Right lobe of liver (tissue), 6 donors: ENCODE measurements at regions not wholly inside any gene's neighbourhood (a gene's known extent, or its start where the extent isn't known, plus 50 kb on each side); places are given as distances from the start of the nearest gene placed in this dataset.
"Not testable (repeated sequence)": the region's sequence is repeated elsewhere in the genome, so short reads cannot be mapped to it uniquely, and the experiment has no call there.

ENCODE experiments used
- ATAC-seq, 4 donors: fragments of 200-7000 bp; cut with Tn5 transposase; one replicate each; pipeline ENCODE4 v1.9.1; 2020; ENCODE audit warnings: mild to moderate bottlenecking in 4 of 4, moderate library complexity in 4 of 4
- DNase-seq, 3 donors: peaks; one replicate each; pipeline ENCODE4 v3.0.0-alpha.2; 2020
- H3K27ac ChIP-seq, 3 donors: fragments of 200-600 bp; one replicate each; pipeline ENCODE4 v1.8.0; 2022
- H3K27me3 ChIP-seq, 2 donors: fragments of 200-600 bp; one replicate each; pipeline ENCODE4 v1.8.0; 2022
- H3K36me3 ChIP-seq, 4 donors: fragments of 200-600 bp; sonication (generic) in 1 of 4; one replicate each; pipeline versions ENCODE4 v1.5.1 to v1.8.0; 2017 to 2022; ENCODE audit warnings: control low read depth in 1 of 4
- H3K4me1 ChIP-seq, 4 donors: fragments of 200-600 bp; sonication (generic) in 1 of 4; one replicate each; pipeline versions ENCODE4 v1.5.1 to v1.8.0; 2017 to 2022; ENCODE audit warnings: control low read depth in 1 of 4
- H3K4me3 ChIP-seq, 3 donors: fragments of 200-600 bp; one replicate each; pipeline ENCODE4 v1.8.0; 2022
- H3K9me3 ChIP-seq, 4 donors: fragments of 200-600 bp; sonication (generic) in 1 of 4; one replicate each; pipeline versions ENCODE4 v1.5.1 to v1.8.0; 2017 to 2022; ENCODE audit warnings: control low read depth in 1 of 4
- POLR2A ChIP-seq: fragments of 450-650 bp; IDR thresholded peaks from one replicate; pipeline ENCODE4 v1.6.1; 2017; ENCODE audit warnings: antibody characterized with exemption, mild to moderate bottlenecking
- WGBS: methylation state at CpG from one replicate; pipeline ENCODE4 v1.1.6; 2018; ENCODE audit warnings: low coverage, low lambda C conversion rate; ENCODE audit not compliant: insufficient coverage; ENCODE audit errors: missing lambda C conversion rate; 5-methylcytosine and 5-hydroxymethylcytosine counted together
- intact Hi-C, 2 donors: fragments of 100-400 bp; cut with DNase I; formaldehyde crosslinking; loops; one replicate each; pipeline versions ENCODE4 v1.11.2 to v1.14.1; 2022
- TF ChIP-seq, protein P1 (sequence below), 4 donors: fragments of 200-600 bp in 3 of 4; fragments of 450-650 bp in 1 of 4; IDR thresholded peaks; one replicate each; pipeline versions ENCODE4 v1.5.1 to v1.8.0; 2016 to 2022; ENCODE audit warnings: antibody characterized with exemption in 4 of 4, mild to moderate bottlenecking in 2 of 4
- donor health status: DM: no; HTN: yes; CAD: no.
- donor health status: DM: no; HTN: no; CAD: no.
- donor health status: DM: no; HTN: no; CAD: no.
- donor health status: DM: no; HTN: yes; CAD: no.
- donor health status: DM: no; HTN: yes; CAD: no.

DNA sequence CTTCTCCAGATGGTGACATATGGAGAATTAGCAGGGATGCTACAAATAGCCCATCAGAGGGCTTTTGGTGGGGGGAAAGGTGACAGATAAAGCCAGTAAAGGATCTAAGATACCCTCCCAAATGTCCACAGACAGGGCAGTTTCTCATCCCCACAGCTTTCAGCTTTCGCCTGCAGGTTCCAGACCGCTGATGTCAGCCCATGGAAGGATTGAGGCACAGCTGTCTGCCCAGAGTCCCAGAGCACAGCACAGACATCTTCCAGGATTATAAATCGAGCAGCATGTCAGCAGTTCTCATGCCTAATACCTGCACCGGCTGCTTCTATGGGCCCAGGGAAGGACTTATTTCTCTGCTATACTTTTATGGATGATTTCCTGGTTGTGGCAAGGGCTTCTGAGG is 96.7 kb upstream of the MXRA5 start:
- no peaks in the 10 kb centered on the region for H3K9me3 ChIP-seq
- H3K27me3 ChIP-seq, result no peaks in the 10 kb centered on the region
- intact Hi-C loops, result no loop called here
- WGBS, result 8% methylated on average over 2 of the region's 4 CpGs
- H3K36me3 ChIP-seq, result no peaks in the 10 kb centered on the region
- DNase-seq (no peak), ATAC-seq (no peak)
- no peak overlapping the region for H3K4me3 ChIP-seq
- no peak for TF ChIP-seq POLR2A
- TF ChIP-seq, protein P1, sequence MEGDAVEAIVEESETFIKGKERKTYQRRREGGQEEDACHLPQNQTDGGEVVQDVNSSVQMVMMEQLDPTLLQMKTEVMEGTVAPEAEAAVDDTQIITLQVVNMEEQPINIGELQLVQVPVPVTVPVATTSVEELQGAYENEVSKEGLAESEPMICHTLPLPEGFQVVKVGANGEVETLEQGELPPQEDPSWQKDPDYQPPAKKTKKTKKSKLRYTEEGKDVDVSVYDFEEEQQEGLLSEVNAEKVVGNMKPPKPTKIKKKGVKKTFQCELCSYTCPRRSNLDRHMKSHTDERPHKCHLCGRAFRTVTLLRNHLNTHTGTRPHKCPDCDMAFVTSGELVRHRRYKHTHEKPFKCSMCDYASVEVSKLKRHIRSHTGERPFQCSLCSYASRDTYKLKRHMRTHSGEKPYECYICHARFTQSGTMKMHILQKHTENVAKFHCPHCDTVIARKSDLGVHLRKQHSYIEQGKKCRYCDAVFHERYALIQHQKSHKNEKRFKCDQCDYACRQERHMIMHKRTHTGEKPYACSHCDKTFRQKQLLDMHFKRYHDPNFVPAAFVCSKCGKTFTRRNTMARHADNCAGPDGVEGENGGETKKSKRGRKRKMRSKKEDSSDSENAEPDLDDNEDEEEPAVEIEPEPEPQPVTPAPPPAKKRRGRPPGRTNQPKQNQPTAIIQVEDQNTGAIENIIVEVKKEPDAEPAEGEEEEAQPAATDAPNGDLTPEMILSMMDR (IDR thresholded peaks at IDR 0.05), result no peak
- H3K27ac ChIP-seq, result no peak overlapping the region
- H3K4me1 ChIP-seq, result no peaks in the 10 kb centered on the region

DNA sequence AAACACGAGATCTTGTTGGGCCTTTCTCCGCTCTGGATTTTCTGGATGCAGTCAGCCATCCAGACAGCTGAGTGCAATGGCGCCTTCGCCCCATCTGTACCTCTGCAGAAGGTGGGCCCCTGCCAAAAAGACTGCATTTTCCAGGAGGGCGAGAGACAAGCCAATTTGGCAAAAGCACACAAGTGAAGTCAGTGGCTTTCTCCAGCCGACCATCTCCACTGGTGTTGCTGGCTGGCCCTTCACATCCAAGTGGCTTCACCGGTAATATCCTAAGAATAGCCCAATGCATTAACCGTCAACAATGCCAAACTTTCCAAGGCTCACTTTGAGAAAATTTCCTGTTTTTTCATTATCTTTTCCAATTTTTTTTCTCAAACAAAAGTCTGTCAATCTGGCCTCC is 96.2 kb upstream of the MXRA5 start:
- ATAC-seq (no peak), DNase-seq (no peak)
- TF ChIP-seq, protein P1 (IDR thresholded peaks at IDR 0.05), result no peak
- TF ChIP-seq POLR2A, result no peak
- Histone ChIP-seq H3K9me3 (no peaks in the 10 kb centered on the region), H3K27me3 (no peaks in the 10 kb centered on the region), H3K4me1 (no peaks in the 10 kb centered on the region), H3K27ac (no peak overlapping the region), H3K36me3 (no peaks in the 10 kb centered on the region), H3K4me3 (no peak overlapping the region)
- intact Hi-C loops, result no loop called here
- WGBS, result 57% methylated on average over 8 of the region's 8 CpGs

DNA sequence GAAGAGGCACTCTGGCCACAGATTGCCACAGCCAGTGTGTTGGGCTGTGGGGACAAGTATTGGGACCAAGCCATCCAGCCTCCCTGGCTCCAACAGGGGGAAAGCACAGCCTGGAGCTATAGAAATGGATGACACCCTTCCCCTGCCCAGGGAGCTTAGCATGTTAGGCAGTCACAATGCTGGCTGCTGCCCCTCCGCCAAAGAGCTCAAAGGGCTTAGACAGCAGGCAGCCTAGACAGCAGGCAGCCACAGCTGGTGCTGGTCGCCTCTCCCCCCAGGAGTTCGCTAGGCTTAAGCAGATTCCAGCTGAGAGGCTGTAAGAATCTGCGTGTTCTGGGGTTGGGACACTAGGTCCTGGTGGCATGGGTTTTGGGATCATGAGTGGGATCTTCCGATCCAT is 94.5 kb upstream of the MXRA5 start:
- TF ChIP-seq POLR2A, result no peak
- TF ChIP-seq, protein P1 (IDR thresholded peaks at IDR 0.05), result no peak
- Histone ChIP-seq H3K9me3 (no peaks in the 10 kb centered on the region), H3K4me1 (no peaks in the 10 kb centered on the region), H3K4me3 (no peak overlapping the region), H3K36me3 (no peaks in the 10 kb centered on the region), H3K27me3 (no peaks in the 10 kb centered on the region), H3K27ac (no peak overlapping the region)
- ATAC-seq, result no peak
- WGBS, result 58% methylated on average over 2 of the region's 5 CpGs
- intact Hi-C loops, result no loop called here
- DNase-seq, result no peak

- 86% methylated on average over 15 of the region's 25 CpGs for whole genome bisulfite sequencing
- DNase-seq, H3K27ac ChIP-seq, intact Hi-C loops, H3K36me3 ChIP-seq, ATAC-seq, H3K9me3 ChIP-seq, H3K4me3 ChIP-seq, H3K27me3 ChIP-seq, H3K4me1 ChIP-seq: not testable (repeated sequence)
Observed at GRCh38 chrX:3435916-3436315, 89.5 kb upstream of the MXRA5 start.

- TF ChIP-seq POLR2A, result no peak
- TF ChIP-seq, protein P1 (IDR thresholded peaks at IDR 0.05), result no peak
Observed at GRCh38 chrX:3435057-3435456, 88.6 kb upstream of the MXRA5 start.

More at GRCh38 chrX:3435057-3435456, 88.6 kb upstream of the MXRA5 start:
- WGBS, result 73% methylated on average over 4 of the region's 6 CpGs
- no peak overlapping the region for H3K4me3 ChIP-seq
- no peaks in the 10 kb centered on the region for H3K9me3 ChIP-seq
- intact Hi-C loops, result no loop called here
- DNase-seq, result no peak
- no peaks in the 10 kb centered on the region for H3K36me3 ChIP-seq
- H3K27ac ChIP-seq, result no peak overlapping the region
- ATAC-seq, result no peak
- H3K4me1 ChIP-seq, result no peaks in the 10 kb centered on the region
- H3K27me3 ChIP-seq, result no peaks in the 10 kb centered on the region
